Stimulated activated CD4-positive, alpha-beta T cell treated with anti-CD3 and anti-CD28 coated beads, Interleukin-2, amount 100 ng/mL, for 24 hours (primary cell): ENCODE measurements at regions not wholly inside any gene's neighbourhood (a gene's known extent, or its start where the extent isn't known, plus 50 kb on each side); places are given as distances from the start of the nearest gene placed in this dataset.

Experiments
- DNase-seq, 2 donors: peaks; one replicate each; pipeline ENCODE4 v3.0.0-alpha.2; 2020

DNA sequence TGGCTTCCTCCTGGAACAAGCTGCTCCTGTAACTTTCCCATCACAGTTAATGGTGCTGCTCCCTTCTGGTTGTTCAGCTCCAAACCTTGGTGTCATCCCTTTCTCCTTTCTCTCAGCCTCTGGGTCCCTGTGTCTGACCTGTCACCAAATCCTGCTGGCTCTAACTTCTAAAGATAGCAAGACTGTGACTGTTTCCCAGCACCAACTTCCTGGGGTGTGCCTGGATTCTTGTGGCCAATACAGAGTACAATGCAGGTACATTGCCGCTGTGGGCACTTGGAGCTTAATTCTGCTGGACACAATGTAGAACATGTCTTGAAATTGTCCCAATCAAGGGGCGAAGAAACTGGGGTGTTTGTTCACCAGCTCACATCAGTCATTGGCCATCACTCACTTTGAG lies 156.7 kb upstream of the CSF3R start:
- DNase-seq = no peak

- no peak for DNase-seq
Observed at GRCh38 chr1:36638268-36638667, 155.6 kb upstream of the CSF3R start.

DNA sequence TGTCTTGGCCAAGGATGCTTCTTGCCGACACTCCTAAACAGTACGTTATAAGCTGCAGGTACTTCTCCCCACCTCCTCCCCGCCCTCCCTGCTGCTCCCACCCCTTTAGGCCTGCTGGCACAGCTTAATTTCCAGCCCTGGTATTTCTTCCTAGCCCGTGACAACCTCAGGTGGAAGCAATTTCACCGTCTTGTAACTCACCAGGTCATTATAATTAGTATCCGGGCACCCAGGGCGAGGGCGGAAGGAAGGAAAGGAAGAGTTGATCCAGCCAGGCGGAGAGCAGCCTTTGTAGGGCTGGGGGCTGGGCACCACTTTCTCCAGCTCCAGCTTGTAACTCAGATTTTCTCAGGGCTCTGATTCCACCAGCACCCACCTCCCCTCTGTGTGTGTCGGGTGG lies 153.5 kb upstream of the CSF3R start:
- no peak for DNase-seq

GRCh38 chr1:36635284-36635683 lies 152.6 kb upstream of the CSF3R start:
- no peak for DNase-seq

GRCh38 chr1:36628804-36629203 lies 146.1 kb upstream of the CSF3R start:
- DNase-seq = no peak

- no peak for DNase-seq
Observed at GRCh38 chr1:36626435-36626834, 143.7 kb upstream of the CSF3R start.

DNA sequence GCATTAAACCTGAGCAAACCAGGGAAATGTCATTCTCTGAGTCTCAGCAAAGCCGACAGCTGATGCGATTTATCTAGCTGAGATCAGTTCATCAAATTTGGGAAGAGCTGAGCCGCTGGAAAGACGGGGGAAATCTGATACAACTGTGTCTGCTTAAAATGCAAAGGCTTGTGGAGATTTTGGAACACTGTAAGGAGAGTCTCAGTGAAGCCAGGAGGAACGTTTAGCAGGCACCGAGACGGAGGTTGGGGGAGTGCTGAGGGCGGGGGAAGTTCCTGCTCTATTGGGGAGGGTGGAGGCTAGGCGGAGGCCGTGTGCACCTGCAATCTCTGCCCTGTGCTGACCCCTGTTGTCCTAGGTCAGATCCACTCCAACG lies 143.2 kb upstream of the CSF3R start:
- no peak for DNase-seq

DNA sequence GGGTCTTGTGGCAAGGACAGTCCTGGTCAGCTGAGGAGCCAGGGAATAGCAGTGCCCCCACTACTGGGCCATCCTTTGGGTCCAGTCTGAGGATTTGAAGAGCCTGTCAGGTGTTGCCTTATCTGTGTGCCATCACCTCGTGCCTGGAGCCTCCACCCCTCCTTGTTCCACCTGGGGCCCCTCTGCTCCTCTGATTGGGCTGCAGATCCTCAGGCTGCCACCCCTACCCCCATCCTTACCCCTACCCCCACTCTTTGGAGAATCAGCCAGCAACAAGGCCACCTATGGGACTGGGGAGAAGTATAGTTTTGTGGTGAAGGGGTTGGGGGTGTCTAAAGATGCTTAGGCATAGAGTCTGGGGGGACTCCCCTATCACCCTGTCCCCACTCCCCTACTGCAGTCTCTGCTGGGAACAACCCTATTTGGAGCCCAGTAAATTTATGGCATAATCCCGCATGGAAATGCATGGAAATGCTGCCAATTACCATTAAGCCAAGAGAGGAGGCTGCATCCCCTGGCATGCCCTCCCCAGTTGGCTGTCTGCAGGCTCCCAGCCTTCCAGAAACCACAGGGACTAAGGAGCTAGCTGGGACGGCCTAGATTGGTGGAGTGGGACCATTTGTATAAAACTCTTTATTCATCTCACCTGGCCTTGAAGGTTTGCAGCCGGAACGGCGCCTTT lies 142.7 kb upstream of the CSF3R start:
- no peak for DNase-seq

- DNase-seq = no peak
Observed at GRCh38 chr1:36624466-36624865, 141.8 kb upstream of the CSF3R start.

DNA sequence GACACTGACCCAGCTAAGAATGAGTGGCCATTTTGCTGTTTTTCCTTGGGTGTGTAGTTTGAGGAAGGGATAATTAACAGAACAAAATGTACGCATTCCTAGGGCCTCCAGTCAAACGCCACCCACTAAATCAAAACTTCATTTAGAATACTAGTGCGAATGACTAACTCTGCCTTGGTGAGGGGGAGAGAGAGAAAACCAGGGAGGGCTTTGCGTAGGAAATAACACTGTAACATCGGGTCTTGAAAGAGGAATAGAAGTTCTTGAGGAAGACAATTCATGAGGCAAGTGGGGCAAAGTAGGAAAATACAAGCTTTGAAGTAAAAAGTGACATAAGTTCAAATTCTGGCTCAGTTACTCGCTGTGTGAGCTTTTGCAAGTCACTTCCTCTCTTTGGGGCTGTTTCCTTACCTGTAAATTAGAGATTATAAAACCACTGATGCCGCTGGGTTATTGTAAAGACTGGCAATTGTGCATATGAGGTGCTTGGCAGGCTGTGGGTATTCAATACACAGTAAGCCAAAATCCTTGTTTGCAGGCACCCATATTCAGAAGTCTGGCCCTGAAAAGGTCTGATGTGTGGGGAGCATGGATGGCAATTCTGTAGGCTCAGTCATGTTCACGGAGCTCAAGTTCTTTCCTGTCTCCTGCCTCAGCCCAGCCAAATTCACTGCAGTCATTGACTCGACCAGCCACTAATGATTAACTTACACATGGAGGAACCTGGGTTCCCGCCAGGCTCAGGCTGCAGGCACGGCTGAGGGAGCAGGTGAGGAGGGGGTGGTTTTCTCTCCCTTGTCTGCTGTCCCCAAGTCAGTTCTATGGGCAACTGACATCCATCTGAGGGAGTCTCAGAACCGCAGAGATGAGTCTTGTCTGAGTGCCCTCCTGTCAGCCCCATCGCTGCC lies 140.3 kb upstream of the CSF3R start:
- no peak for DNase-seq

DNA sequence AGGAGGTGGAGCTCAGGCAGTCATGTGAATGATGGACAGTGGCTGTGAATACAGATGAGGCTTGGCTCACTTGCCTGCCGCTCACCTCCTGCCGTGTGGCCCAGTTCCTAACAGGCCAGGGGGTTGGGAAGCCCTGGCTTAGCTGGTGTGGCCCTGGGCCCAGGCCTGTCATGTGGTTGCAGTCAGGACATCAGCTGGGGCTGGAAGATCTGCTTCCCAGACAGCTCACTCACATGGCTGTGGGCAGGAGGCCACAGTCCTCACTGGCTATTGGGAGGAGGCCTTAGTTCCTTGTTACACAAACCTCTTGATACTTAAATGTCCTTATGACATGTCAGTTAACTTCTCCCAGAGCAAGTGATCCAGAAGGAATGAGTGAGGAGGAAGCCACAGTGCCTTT lies 138.8 kb upstream of the CSF3R start:
- DNase-seq = no peak

DNA sequence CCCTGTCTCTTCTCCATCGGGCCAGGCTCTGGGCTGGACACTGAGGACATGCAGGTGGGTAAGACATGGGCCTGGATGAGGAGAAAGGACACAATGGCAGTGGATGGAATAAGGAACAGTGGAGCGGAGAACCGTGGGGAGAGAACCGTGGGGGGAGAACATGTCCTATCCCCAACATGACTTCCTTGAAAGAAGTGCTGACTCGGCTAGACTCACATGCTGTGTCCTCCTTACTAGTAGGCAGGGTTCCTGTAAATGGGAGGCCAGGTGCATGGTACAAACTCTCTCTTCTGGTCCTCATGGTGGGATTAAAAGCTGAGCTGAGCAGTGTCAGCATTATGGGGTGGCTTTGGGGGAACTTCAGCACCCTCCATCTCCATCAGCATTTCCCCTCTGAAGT lies 137.4 kb upstream of the CSF3R start:
- no peak for DNase-seq

GRCh38 chr1:36614991-36615390 lies 132.3 kb upstream of the CSF3R start:
- DNase-seq = no peak

- no peak for DNase-seq
Observed at GRCh38 chr1:36614571-36614970, 131.9 kb upstream of the CSF3R start.

DNA sequence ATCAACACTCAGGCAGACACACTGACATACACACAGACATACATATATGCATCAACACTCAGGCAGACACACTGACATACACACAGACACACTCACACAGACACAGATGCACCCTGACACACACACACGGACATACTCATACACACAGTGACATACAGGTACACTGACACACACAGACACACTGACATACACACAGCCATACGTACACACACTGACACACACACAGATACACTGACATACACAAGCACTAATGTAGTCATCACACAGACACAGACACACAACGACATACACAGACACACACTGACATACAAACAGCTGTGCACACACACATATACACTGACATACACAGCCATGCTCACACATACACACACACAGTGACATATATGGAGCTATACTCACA lies 131.0 kb upstream of the CSF3R start:
- DNase-seq = no peak

DNA sequence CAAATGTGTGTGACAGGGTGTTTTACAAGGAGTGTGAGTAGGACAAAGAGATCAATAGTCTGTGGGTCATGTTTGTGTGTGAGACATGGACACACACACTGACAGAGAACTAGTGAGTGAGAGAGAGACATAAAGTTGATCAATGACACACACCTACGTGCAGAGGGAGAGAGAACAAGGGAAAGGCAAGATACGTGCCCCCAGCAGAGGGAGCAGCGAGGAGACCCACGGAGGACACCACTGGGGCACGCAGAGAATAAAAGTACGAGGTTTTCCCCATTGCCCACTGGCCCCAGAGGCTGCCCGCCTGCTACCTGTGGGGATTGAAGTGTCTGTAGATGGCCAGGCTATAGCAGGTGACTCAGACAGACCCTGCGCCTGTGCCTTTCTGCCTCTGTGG lies 130.2 kb upstream of the CSF3R start:
- no peak for DNase-seq

- DNase-seq = no peak
Observed at GRCh38 chr1:36612121-36612520, 129.4 kb upstream of the CSF3R start.

DNA sequence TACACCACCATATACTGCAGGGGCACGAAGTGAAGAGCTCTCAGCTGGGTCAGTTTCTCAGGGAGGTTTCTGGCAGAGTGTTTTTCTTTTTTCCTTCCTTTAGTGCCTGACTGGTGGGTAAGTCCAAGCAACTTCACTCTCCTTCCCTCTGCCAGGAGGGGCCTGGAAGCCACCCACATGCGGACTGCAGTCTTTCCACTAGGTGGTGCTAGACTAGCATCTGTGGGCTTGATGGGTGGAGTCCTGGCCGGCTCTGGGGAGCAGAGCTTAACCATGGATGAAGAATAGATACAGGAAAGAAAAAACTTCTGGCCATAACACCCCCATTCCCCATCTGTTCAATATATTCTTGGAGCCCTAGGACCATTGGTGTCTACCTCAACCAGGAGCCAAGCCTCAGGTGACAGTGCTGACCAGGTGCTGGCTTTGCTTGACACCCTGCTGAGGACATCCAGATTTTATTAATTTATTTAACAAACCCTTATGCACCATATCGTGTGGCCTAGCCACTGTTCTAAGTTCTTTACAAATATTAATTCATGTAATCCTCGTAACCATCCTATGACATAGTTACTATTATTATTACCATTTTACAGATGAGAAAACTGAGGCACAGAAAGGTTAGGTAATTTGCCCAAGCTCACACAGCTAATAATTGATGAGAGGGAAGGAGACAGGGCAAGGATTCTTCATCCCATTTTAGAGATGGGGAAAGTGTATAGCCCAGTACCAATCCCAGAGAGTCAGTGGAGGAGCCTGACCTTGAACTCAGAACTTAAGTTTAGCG lies 126.7 kb upstream of the CSF3R start:
- peak; percentile 34 to 55 for DNase-seq

DNA sequence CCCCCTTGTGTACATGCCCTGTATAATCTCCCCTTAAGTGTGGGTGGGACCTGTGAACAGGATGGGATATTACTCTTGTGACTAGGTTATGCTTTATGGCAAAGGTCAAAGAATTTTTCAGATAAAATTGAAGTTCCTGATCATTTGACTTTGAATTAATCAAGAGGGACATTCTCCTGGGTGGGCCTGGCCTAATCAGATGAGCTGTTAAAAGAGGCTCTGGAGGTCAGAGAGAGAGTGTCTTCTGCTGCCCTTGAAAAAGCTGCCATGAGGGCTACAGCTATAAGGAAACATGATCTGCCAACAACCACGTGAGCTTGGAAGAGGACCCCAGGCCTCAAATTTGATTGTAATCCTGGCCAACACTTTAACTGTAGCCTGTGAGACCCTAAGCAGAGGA lies 125.6 kb upstream of the CSF3R start:
- DNase-seq = no peak

- no peak for DNase-seq
Observed at GRCh38 chr1:36607263-36607651, 124.5 kb upstream of the CSF3R start.

DNA sequence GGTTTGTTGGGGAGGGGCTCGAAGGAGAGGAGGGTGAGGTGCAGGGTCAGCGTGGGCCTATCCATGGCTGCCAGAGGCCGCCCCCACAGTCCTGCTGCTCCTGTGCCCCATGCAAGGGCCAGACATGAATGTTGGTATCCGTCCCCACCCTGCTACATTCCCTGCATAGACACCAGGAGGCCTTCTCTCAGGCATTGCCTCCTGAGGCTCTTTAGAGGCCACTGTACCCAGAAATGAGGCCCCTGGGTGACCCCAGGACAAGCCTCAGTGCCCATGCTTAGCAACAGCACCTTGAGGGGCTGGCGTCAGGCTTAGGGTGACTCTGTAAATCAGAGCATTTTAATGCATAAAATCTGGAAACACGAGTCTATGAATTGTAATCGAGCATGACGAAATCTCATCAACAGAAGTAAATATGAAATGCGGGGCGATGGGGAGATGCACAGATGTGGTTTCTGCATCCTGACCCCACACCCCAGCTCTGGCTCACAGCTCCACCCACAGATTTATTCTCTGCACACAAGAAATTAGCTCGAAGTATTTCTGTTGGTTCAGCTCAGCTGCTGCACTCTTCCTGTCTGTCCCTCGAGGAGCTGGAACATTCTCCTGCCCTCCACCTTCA lies 124.0 kb upstream of the CSF3R start:
- no peak for DNase-seq

DNA sequence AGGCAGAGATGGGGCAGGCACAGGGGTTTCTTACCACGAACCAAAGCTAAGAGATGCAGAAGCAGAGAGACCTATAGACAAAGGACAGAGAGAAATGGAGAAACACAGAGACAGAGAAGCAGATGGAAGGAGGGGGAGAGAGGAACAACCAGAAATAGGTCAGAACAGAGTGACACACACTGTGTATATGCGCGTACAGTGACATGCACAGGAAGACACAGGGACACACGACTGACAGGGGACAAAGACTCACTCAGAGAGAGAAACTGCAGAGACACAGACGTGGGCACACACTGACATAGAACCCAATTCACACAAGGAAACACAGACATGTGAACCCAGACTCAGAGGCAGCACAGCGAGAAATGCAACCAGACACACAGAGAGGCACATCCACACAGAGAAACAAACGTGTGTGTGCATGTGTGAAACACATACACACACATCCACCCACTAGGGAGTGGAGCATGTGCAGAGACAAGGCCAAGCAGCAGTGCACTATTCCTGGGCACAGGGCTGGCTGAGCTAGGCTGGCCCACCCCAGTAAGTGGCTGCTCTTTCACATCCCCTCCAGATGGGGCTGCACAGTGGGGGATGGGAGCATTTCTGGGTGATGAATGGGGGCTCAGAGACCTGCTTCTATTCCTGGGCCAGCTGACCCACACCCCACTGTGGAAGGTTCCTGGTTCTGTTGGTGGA lies 123.4 kb upstream of the CSF3R start:
- DNase-seq = no peak

DNA sequence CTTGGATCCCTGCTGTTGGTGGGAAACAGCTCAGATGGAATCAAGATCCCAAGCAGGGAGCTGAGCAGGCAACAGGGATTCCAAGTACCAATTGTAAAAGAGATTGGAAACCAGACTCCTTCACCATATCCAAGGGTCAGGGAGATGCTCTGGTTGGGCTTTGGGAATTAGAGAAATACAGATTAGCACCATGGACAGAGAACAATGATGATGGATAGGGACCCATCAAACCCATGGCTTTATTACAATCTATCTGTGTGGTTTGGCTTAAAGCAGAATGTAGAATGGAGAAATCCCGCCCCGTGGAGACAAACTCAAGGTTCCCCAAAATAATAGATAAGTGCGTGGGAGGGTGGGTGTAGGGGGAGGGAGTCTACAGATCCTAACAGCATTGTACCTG lies 120.7 kb upstream of the CSF3R start:
- no peak for DNase-seq
